ENCODE measurements at regions not wholly inside any gene's neighbourhood (a gene's known extent, or its start where the extent isn't known, plus 50 kb on each side); places are given as distances from the start of the nearest gene placed in this dataset.

DNA sequence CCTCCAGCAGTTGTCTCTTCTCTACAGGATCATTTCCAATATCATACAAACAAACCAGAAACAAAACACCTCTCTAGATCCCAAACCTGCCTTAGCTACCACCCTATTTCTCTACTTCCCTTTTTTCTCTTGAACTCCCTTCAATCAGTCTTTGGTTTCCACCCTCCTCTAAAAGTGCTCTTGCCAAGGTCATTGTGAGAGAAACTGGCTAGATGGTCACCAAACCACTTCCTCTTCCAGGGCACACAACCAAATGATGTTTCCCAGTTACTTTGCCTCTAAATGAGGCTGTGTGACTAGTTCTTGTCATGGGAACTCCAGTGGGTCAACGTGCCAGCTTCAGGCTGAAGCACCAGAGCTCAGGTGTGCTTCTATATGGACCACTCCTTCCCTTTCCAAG is 85.8 kb upstream of the ARMC2 start:
- no peaks in the 10 kb centered on the region for H3K9me3 ChIP-seq (ENCODE audit: low read depth)
- H3K4me1 ChIP-seq (ENCODE audit: low read depth): peaks cover 5% of the 10 kb centered on the region
- no peaks in the 10 kb centered on the region for H3K36me3 ChIP-seq
- H3K27ac ChIP-seq: no peak overlapping the region
- no peak for DNase-seq (ENCODE audit: low read depth in 1 of 2, low spot score in 1 of 2)
- TF ChIP-seq, protein P1, sequence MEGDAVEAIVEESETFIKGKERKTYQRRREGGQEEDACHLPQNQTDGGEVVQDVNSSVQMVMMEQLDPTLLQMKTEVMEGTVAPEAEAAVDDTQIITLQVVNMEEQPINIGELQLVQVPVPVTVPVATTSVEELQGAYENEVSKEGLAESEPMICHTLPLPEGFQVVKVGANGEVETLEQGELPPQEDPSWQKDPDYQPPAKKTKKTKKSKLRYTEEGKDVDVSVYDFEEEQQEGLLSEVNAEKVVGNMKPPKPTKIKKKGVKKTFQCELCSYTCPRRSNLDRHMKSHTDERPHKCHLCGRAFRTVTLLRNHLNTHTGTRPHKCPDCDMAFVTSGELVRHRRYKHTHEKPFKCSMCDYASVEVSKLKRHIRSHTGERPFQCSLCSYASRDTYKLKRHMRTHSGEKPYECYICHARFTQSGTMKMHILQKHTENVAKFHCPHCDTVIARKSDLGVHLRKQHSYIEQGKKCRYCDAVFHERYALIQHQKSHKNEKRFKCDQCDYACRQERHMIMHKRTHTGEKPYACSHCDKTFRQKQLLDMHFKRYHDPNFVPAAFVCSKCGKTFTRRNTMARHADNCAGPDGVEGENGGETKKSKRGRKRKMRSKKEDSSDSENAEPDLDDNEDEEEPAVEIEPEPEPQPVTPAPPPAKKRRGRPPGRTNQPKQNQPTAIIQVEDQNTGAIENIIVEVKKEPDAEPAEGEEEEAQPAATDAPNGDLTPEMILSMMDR (IDR thresholded peaks at IDR 0.05; ENCODE audit: low read depth, low read length): no peak
- no peak overlapping the region for H3K4me3 ChIP-seq
- H3K27me3 ChIP-seq: peaks cover 68% of the 10 kb centered on the region

DNA sequence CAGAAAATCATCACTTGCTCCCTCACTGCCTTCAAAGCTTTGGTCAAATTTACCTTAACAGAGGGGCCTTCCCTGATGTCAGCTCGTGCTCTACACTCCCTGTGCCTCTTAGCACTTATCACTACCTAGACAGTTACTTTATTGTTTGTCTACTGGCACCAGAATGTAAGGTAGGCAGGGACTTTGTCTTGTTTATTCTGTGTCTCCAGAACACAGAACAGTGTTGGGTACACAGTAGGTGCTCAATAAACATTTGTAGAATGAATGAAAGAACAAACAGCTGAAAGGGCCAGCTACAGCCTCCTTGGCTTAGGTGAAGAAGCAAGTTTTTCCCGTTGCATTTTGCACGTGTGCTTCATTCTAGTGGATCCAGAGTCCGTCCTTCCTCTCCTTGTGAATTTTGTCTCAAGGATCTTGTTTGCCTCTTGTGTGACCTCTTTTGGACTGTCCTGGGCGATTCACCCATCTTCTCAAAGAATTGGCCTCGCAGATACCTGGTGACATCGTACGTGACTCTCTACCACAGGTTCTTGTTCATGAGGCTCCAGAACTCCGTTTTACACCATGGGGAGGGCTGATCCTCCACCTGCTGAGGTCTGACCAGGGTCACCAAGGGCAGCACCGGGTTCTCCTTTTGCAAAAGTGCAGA is 84.2 kb upstream of the ARMC2 start:
- H3K27me3 ChIP-seq: peaks cover 75% of the 10 kb centered on the region
- H3K36me3 ChIP-seq: no peaks in the 10 kb centered on the region
- no peak for DNase-seq (ENCODE audit: low read depth in 1 of 2, low spot score in 1 of 2)
- TF ChIP-seq, protein P1 (IDR thresholded peaks at IDR 0.05; ENCODE audit: low read depth, low read length): no peak
- H3K9me3 ChIP-seq (ENCODE audit: low read depth): no peaks in the 10 kb centered on the region
- H3K27ac ChIP-seq: no peak overlapping the region
- H3K4me1 ChIP-seq (ENCODE audit: low read depth): peaks cover 9% of the 10 kb centered on the region
- H3K4me3 ChIP-seq: no peak overlapping the region

DNA sequence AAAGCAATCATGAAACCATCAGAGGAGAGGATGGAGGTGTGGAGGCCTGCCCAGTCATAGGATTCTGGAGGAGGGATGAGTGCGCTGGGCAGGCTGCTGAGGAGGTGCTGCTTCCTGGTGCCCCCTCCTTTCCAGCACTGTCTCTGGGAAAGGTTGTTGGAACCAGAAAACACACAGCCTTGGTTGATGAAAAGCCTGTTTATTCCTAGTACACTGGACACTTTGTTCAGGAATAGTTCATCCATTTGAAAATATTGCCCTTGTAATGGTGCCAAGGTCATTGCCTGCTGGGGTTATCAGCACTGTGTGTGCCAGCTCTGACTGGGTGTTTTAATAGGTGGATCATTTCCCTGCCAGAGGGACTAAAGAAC is 83.7 kb upstream of the ARMC2 start:
- no peak for DNase-seq (ENCODE audit: low read depth in 1 of 2, low spot score in 1 of 2)
- Histone ChIP-seq H3K27ac (no peak overlapping the region), H3K4me1 (ENCODE audit: low read depth) (peaks cover 9% of the 10 kb centered on the region), H3K36me3 (no peaks in the 10 kb centered on the region), H3K9me3 (ENCODE audit: low read depth) (no peaks in the 10 kb centered on the region), H3K27me3 (peaks cover 81% of the 10 kb centered on the region), H3K4me3 (no peak overlapping the region)
- TF ChIP-seq, protein P1 (IDR thresholded peaks at IDR 0.05; ENCODE audit: low read depth, low read length): no peak

DNA sequence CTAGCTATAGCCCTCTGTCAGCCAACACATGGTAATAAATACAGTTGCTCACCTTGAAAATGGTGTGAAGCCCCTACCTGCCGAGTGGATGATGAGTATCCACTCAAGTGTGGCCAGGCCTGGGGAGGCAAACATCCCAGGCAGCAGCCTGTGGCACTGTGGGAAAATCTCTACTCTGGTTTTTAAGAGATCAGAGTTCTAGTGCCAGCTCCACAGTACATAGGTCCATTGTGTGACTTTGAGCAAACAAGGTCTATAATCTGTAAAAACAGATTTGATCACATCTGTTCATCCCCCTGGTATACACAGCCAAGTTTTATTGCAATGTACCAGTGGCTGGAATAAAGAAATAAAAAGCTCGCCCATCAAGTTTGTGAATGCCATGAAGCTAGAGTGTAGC is 82.7 kb upstream of the ARMC2 start:
- peaks cover 85% of the 10 kb centered on the region for H3K27me3 ChIP-seq
- TF ChIP-seq, protein P1 (IDR thresholded peaks at IDR 0.05; ENCODE audit: low read depth, low read length): no peak
- no peak overlapping the region for H3K27ac ChIP-seq
- H3K4me1 ChIP-seq (ENCODE audit: low read depth): peaks cover 6% of the 10 kb centered on the region
- H3K9me3 ChIP-seq (ENCODE audit: low read depth): no peaks in the 10 kb centered on the region
- no peak for DNase-seq (ENCODE audit: low read depth in 1 of 2, low spot score in 1 of 2)
- no peak overlapping the region for H3K4me3 ChIP-seq
- H3K36me3 ChIP-seq: no peaks in the 10 kb centered on the region

DNA sequence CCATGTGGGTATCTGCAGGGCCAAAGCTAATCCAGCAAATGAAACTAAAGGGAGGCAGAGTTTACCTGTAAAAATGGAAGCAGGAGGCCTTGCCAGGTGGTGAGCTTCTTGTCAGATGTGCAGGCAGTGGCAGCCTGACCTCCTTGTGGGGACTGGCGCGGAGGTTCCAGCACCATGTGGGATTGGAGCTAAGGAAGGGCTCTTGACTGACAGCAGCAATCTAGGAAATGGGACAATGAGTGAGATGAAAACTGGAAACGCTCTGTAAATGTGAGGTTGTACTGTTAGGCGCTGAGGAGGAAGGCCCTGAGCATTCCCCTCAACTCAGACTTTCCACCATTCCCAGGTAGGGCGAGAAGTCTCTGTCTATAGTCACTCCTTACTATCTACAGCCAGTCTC is 81.8 kb upstream of the ARMC2 start:
- no peak overlapping the region for H3K27ac ChIP-seq
- TF ChIP-seq, protein P1 (IDR thresholded peaks at IDR 0.05; ENCODE audit: low read depth, low read length): no peak
- no peak for DNase-seq (ENCODE audit: low read depth in 1 of 2, low spot score in 1 of 2)
- peaks cover 4% of the 10 kb centered on the region for H3K4me1 ChIP-seq (ENCODE audit: low read depth)
- peaks cover 85% of the 10 kb centered on the region for H3K27me3 ChIP-seq
- H3K36me3 ChIP-seq: no peaks in the 10 kb centered on the region
- no peaks in the 10 kb centered on the region for H3K9me3 ChIP-seq (ENCODE audit: low read depth)
- H3K4me3 ChIP-seq: no peak overlapping the region

All from cardiac muscle cell (in vitro differentiated cells and primary cell).